Panc1 (cell line): ENCODE measurements at regions not wholly inside any gene's neighbourhood (a gene's known extent, or its start where the extent isn't known, plus 50 kb on each side); places are given as distances from the start of the nearest gene placed in this dataset.

Experiments
- ATAC-seq: fragments of 200-7000 bp; cut with Tn5 transposase; 2 replicates; pipeline ENCODE4 v1.9.1; 2020; ENCODE audit warnings: mild to moderate bottlenecking, moderate library complexity
- BruUV-seq: library from RNA; stranded (reverse); fragments of 400-500 nt; replicated peaks from 2 replicates; lab custom pipeline; 2021; lab: Mats Ljungman, UMichigan
- CTCF ChIA-PET: fragments of 300-600 bp; sonication (Branson Sonifier 250); formaldehyde crosslinking; loops from one replicate; lab custom pipeline; 2022; ENCODE audit warnings: antibody characterized with exemption; lab: Charles Lee
- POLR2A ChIA-PET: fragments of 300-600 bp; sonication (Branson Sonifier 250); formaldehyde crosslinking; loops from one replicate; lab custom pipeline; 2022; ENCODE audit warnings: antibody characterized with exemption; lab: Charles Lee
- DNase-seq: peaks from one replicate; pipeline ENCODE4 v3.0.0-alpha.2; 2010; ENCODE audit warnings: low read depth, low spot score
- H3K27ac ChIP-seq: 2 replicates; pipeline ENCODE4 v1.5.1; 2011; ENCODE audit warnings: mild to moderate bottlenecking, low read length, inconsistent platforms
- H3K27me3 ChIP-seq: fragments of 200-500 bp; sonication (Bioruptor generic); 2 replicates; pipeline ENCODE4 v1.6.0; 2014; ENCODE audit warnings: low read length, inconsistent platforms; ENCODE audit not compliant: control insufficient read depth, insufficient read depth
- H3K36me3 ChIP-seq: fragments of 200-500 bp; sonication (Bioruptor generic); 2 replicates; pipeline ENCODE4 v1.5.1; 2014; ENCODE audit warnings: inconsistent platforms, mild to moderate bottlenecking, low read length, moderate library complexity; ENCODE audit not compliant: control insufficient read depth, insufficient read depth
- H3K4me1 ChIP-seq: 2 replicates; pipeline ENCODE4 v1.5.1; 2011; ENCODE audit warnings: inconsistent platforms, mild to moderate bottlenecking, low read length, moderate library complexity; ENCODE audit not compliant: control insufficient read depth, insufficient read depth
- H3K4me3 ChIP-seq, 2 experiments: 2 replicates each; pipeline ENCODE4 v1.5.1; 2011 to 2012; ENCODE audit warnings: low read depth in 2 of 2, low read length in 2 of 2, mild to moderate bottlenecking in 2 of 2, inconsistent platforms in 1 of 2, moderate library complexity in 1 of 2
- H3K9me3 ChIP-seq: fragments of 200-500 bp; sonication (Bioruptor generic); 2 replicates; pipeline ENCODE4 v1.5.1; 2014; ENCODE audit warnings: low read depth, mild to moderate bottlenecking, inconsistent platforms, low read length, moderate library complexity; ENCODE audit not compliant: control insufficient read depth, insufficient read depth
- POLR2AphosphoS5 ChIP-seq: IDR thresholded peaks from 2 replicates; pipeline ENCODE4 v1.6.1; 2012; ENCODE audit warnings: mild to moderate bottlenecking, low read depth, low read length, moderate library complexity
- REST ChIP-seq, 2 experiments: IDR thresholded peaks; 2 replicates each; pipeline ENCODE4 v1.6.1; 2011 to 2012; ENCODE audit warnings: low read depth in 2 of 2, control low read depth in 1 of 2, low read length in 1 of 2, mild to moderate bottlenecking in 1 of 2, moderate library complexity in 1 of 2; ENCODE audit not compliant: insufficient read depth in 1 of 2
- SIN3A ChIP-seq: IDR thresholded peaks from 2 replicates; pipeline ENCODE4 v1.6.1; 2012; ENCODE audit warnings: low read depth, mild to moderate bottlenecking, low read length, moderate library complexity, borderline replicate concordance; ENCODE audit not compliant: insufficient read depth
- TCF7L2 ChIP-seq: IDR thresholded peaks from 2 replicates; pipeline ENCODE4 v1.6.1; 2011; ENCODE audit warnings: mild to moderate bottlenecking, low read depth, low read length, inconsistent platforms
- in situ Hi-C: cut with HindIII; loops from 2 replicates; pipeline ENCODE4 v1.10.0; 2016; ENCODE audit warnings: low sequenced_read_pairs, low pct_unique_long_range_greater_than_20kb
- intact Hi-C: fragments of 100-400 bp; cut with micrococcal nuclease; formaldehyde crosslinking; loops from one replicate; pipeline ENCODE4 v1.10.0; 2022; ENCODE audit not compliant: unreplicated experiment
- TF ChIP-seq, protein P1 (sequence below): fragments of 450-650 bp; IDR thresholded peaks from 2 replicates; pipeline ENCODE4 v1.5.1; 2017; ENCODE audit warnings: mild to moderate bottlenecking

- BruUV-seq = no TSS peak
- ChIA-PET CTCF (interaction anchor here (0.7 to 0.9 kb wide), 2 partner anchors 185 to 198 kb away, joined by 3 read pairs; no protein-coding TSS in a partner anchor), POLR2A (no interaction called here)
- no peak overlapping the region; a peak in 1 of 4 replicates for H3K4me3 ChIP-seq
- peaks cover 6% of the 10 kb centered on the region for H3K4me1 ChIP-seq
- DNase-seq (no peak), ATAC-seq (peak; percentile 60; the same call in 1 of the 2 replicates)
- no peaks in the 10 kb centered on the region for H3K9me3 ChIP-seq
- no peaks in the 10 kb centered on the region for H3K36me3 ChIP-seq
- no peaks in the 10 kb centered on the region for H3K27me3 ChIP-seq
- TF ChIP-seq POLR2AphosphoS5 (no peak), SIN3A (no peak), TCF7L2 (no peak), REST (IDR thresholded peaks at IDR 0.05; ENCODE audit: insufficient read depth in 1 of 2, low read depth in 2 of 2, low read length in 1 of 2) (no peak)
- TF ChIP-seq, protein P1, sequence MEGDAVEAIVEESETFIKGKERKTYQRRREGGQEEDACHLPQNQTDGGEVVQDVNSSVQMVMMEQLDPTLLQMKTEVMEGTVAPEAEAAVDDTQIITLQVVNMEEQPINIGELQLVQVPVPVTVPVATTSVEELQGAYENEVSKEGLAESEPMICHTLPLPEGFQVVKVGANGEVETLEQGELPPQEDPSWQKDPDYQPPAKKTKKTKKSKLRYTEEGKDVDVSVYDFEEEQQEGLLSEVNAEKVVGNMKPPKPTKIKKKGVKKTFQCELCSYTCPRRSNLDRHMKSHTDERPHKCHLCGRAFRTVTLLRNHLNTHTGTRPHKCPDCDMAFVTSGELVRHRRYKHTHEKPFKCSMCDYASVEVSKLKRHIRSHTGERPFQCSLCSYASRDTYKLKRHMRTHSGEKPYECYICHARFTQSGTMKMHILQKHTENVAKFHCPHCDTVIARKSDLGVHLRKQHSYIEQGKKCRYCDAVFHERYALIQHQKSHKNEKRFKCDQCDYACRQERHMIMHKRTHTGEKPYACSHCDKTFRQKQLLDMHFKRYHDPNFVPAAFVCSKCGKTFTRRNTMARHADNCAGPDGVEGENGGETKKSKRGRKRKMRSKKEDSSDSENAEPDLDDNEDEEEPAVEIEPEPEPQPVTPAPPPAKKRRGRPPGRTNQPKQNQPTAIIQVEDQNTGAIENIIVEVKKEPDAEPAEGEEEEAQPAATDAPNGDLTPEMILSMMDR = no peak
- in situ Hi-C loops = no loop called here
- intact Hi-C loops = loop anchor here (5.0 kb wide), 2 partner anchors 144 to 199 kb away; no protein-coding TSS in a partner anchor
- 0 out of 2 replicates have a peak overlapping the region, but pooled peaks have one; percentile 17 for H3K27ac ChIP-seq
These were observed 105.0 kb upstream of the STK17B start for GRCh38 chr2:196276421-196276820.

DNA sequence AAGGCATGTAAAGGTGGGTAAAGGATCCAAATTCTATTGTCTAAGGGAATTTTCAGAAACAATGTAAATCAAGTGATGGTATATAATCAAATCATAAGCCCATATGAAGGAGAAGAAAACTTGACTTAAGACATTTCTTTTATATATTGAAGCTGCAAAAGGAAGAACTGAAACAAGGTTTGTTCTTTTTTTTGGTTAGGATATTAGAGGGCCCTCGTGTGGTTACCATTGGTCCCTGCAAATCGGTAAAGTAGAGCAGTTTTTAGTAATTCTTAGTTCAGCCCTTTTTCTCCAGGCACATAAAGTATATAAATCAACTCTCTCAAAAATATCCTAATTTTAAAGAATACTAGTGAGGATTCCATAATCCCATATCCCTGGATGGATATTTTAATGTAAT, 105.6 kb upstream of the STK17B start:
- Histone ChIP-seq H3K36me3 (no peaks in the 10 kb centered on the region), H3K27me3 (no peaks in the 10 kb centered on the region), H3K4me3 (no peak overlapping the region; a peak in 1 of 4 replicates), H3K9me3 (no peaks in the 10 kb centered on the region), H3K27ac (no peak overlapping the region), H3K4me1 (peaks cover 6% of the 10 kb centered on the region)
- POLR2A ChIA-PET = no interaction called here
- in situ Hi-C loops = no loop called here
- no TSS peak for BruUV-seq
- CTCF ChIA-PET = interaction anchor here (0.7 kb wide), 1 partner anchor 185 kb away, joined by 3 read pairs; no protein-coding TSS in a partner anchor
- intact Hi-C loops = loop anchor here (5.0 kb wide), 2 partner anchors 145 to 200 kb away; no protein-coding TSS in a partner anchor
- TF ChIP-seq REST (IDR thresholded peaks at IDR 0.05; ENCODE audit: insufficient read depth in 1 of 2, low read depth in 2 of 2, low read length in 1 of 2) (no peak), POLR2AphosphoS5 (no peak), TCF7L2 (no peak), SIN3A (no peak)
- TF ChIP-seq, protein P1 = peak; percentile 63; the same call in 1 of the 2 replicates
- ATAC-seq (no peak), DNase-seq (no peak)
